ENCODE measurements at regions not wholly inside any gene's neighbourhood (a gene's known extent, or its start where the extent isn't known, plus 50 kb on each side); places are given as distances from the start of the nearest gene placed in this dataset.

DNA sequence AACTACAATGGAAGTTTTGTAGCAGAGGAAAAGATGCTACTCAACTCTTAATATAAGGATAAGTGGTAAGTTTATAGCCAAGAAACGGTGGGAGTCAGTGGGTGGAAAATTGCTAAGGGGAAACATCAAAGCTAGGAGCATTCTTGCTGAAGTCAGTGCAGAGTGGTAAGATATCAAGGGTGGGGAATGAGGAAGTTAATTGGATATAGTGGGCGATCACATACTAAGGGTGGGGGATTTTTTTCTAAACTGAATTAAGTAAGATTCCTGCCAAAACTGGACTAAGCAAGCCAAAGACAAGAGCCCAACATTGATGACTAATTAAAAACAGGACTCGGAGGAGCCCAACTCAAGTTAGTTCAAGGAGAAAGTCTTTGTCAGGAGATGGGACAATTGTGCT is 525.4 kb downstream of the CCDC85A start:
- BruUV-seq (replicated peaks): no TSS peak
- H3K36me3 Mint-ChIP-seq (ENCODE audit: insufficient read depth, unreplicated experiment): no peaks in the 10 kb centered on the region
- CTCF ChIA-PET: no interaction called here
- DNase-seq: no peak
- TF ChIP-seq, protein P1, sequence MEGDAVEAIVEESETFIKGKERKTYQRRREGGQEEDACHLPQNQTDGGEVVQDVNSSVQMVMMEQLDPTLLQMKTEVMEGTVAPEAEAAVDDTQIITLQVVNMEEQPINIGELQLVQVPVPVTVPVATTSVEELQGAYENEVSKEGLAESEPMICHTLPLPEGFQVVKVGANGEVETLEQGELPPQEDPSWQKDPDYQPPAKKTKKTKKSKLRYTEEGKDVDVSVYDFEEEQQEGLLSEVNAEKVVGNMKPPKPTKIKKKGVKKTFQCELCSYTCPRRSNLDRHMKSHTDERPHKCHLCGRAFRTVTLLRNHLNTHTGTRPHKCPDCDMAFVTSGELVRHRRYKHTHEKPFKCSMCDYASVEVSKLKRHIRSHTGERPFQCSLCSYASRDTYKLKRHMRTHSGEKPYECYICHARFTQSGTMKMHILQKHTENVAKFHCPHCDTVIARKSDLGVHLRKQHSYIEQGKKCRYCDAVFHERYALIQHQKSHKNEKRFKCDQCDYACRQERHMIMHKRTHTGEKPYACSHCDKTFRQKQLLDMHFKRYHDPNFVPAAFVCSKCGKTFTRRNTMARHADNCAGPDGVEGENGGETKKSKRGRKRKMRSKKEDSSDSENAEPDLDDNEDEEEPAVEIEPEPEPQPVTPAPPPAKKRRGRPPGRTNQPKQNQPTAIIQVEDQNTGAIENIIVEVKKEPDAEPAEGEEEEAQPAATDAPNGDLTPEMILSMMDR (IDR thresholded peaks at IDR 0.05; ENCODE audit: unreplicated experiment): no peak
- no peaks in the 10 kb centered on the region for H3K4me1 Mint-ChIP-seq (ENCODE audit: low read depth, unreplicated experiment)
- H3K9me3 Mint-ChIP-seq (ENCODE audit: low read depth, unreplicated experiment): peaks cover 6% of the 10 kb centered on the region
- intact Hi-C loops (cut with micrococcal nuclease; ENCODE audit: unreplicated experiment): no loop called here
- no peaks in the 10 kb centered on the region for H3K27me3 Mint-ChIP-seq (ENCODE audit: unreplicated experiment)
- H3K27ac Mint-ChIP-seq (ENCODE audit: unreplicated experiment): no peak overlapping the region
- no peak overlapping the region for H3K4me3 Mint-ChIP-seq (ENCODE audit: low read depth, unreplicated experiment)

DNA sequence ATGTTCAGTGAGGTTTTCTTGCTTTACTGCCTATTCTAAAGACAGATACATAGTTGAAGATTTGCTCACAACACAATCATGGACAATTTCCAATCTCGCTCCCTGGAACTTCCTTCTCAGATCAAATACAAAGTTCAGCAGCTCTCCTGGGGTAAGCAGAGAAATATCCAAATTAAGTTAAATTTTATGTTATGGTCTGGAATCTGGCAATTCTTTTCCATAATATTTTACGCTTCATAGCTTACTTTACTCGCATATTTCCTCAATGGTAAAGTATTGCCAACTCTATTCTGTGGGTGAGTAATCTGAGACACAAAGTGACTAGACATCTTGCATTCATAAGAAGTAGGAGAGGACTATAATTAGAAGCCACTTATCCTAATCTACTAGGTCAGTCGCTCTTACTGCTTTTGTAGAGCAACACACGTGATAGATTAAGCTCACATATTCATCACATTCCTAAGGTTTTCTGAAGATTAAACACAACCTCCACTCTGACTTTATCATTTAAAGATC is 529.4 kb downstream of the CCDC85A start:
- H3K9me3 Mint-ChIP-seq (ENCODE audit: low read depth, unreplicated experiment): peaks cover 6% of the 10 kb centered on the region
- TF ChIP-seq, protein P1 (IDR thresholded peaks at IDR 0.05; ENCODE audit: unreplicated experiment): no peak
- H3K27ac Mint-ChIP-seq (ENCODE audit: unreplicated experiment): no peak overlapping the region
- no peaks in the 10 kb centered on the region for H3K4me1 Mint-ChIP-seq (ENCODE audit: low read depth, unreplicated experiment)
- no peaks in the 10 kb centered on the region for H3K36me3 Mint-ChIP-seq (ENCODE audit: insufficient read depth, unreplicated experiment)
- no TSS peak for BruUV-seq (replicated peaks)
- CTCF ChIA-PET: no interaction called here
- intact Hi-C loops (cut with micrococcal nuclease; ENCODE audit: unreplicated experiment): no loop called here
- H3K27me3 Mint-ChIP-seq (ENCODE audit: unreplicated experiment): no peaks in the 10 kb centered on the region
- no peak overlapping the region for H3K4me3 Mint-ChIP-seq (ENCODE audit: low read depth, unreplicated experiment)
- no peak for DNase-seq

DNA sequence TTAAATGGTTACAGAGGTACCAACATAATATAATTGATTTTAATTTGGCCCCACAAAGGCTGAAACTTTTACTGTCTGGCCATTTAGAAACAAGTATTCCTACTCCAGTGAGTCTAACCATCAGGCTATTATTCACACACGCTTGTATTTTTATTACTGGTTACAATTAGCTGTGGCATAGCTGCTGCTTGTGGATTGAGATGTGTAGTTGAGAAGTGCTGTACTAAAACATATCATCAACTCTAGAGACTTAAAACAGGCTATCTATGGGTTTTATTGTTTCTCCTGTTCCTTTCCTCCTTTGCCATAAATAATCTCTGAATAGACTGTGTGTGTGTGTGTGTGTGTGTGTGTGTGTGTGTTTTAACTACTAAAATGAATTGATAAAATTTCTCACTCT is 530.2 kb downstream of the CCDC85A start:
- BruUV-seq (replicated peaks): no TSS peak
- Mint-ChIP-seq H3K27ac (ENCODE audit: unreplicated experiment) (no peak overlapping the region), H3K27me3 (ENCODE audit: unreplicated experiment) (no peaks in the 10 kb centered on the region), H3K4me3 (ENCODE audit: low read depth, unreplicated experiment) (no peak overlapping the region), H3K9me3 (ENCODE audit: low read depth, unreplicated experiment) (peaks cover 6% of the 10 kb centered on the region), H3K36me3 (ENCODE audit: insufficient read depth, unreplicated experiment) (no peaks in the 10 kb centered on the region), H3K4me1 (ENCODE audit: low read depth, unreplicated experiment) (no peaks in the 10 kb centered on the region)
- intact Hi-C loops (cut with micrococcal nuclease; ENCODE audit: unreplicated experiment): no loop called here
- TF ChIP-seq, protein P1 (IDR thresholded peaks at IDR 0.05; ENCODE audit: unreplicated experiment): no peak
- no peak for DNase-seq
- CTCF ChIA-PET: no interaction called here

DNA sequence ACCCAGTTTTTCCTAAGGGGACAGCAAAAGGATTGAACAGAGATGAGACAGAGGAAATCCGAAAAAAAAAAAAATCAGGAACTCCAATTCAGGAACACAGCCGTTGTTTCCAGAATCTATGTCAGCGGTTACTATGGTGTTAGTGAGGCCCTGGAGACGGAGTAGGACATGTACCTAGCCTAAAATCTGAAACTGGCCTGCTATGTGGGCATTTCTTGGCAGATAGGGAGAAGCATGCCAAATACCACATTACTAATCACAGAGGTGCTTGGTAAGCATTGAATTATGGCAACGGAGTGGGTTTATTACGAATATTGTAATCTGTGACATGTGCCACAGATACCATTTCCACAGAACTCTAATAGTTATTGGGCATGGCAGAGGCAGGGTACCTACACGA is 530.6 kb downstream of the CCDC85A start:
- DNase-seq: no peak
- Mint-ChIP-seq H3K27ac (ENCODE audit: unreplicated experiment) (no peak overlapping the region), H3K4me3 (ENCODE audit: low read depth, unreplicated experiment) (no peak overlapping the region), H3K4me1 (ENCODE audit: low read depth, unreplicated experiment) (no peaks in the 10 kb centered on the region), H3K27me3 (ENCODE audit: unreplicated experiment) (no peaks in the 10 kb centered on the region), H3K36me3 (ENCODE audit: insufficient read depth, unreplicated experiment) (no peaks in the 10 kb centered on the region), H3K9me3 (ENCODE audit: low read depth, unreplicated experiment) (peaks cover 8% of the 10 kb centered on the region)
- intact Hi-C loops (cut with micrococcal nuclease; ENCODE audit: unreplicated experiment): no loop called here
- no TSS peak for BruUV-seq (replicated peaks)
- CTCF ChIA-PET: no interaction called here
- TF ChIP-seq, protein P1 (IDR thresholded peaks at IDR 0.05; ENCODE audit: unreplicated experiment): no peak

Measured in Calu3 (cell line).